Stimulated activated CD4-positive, alpha-beta T cell treated with anti-CD3 and anti-CD28 coated beads, Interleukin-12 subunit alpha, Interleukin-12 subunit beta, amount 100 ng/mL, for 48 hours (primary cell): ENCODE measurements at regions not wholly inside any gene's neighbourhood (a gene's known extent, or its start where the extent isn't known, plus 50 kb on each side); places are given as distances from the start of the nearest gene placed in this dataset.
"Not testable (repeated sequence)": the region's sequence is repeated elsewhere in the genome, so short reads cannot be mapped to it uniquely, and the experiment has no call there.

Source experiments
- DNase-seq, 3 donors: peaks; one replicate each; pipeline ENCODE4 v3.0.0-alpha.2; 2020; ENCODE audit warnings: low read depth in 2 of 3, low spot score in 1 of 3

DNA sequence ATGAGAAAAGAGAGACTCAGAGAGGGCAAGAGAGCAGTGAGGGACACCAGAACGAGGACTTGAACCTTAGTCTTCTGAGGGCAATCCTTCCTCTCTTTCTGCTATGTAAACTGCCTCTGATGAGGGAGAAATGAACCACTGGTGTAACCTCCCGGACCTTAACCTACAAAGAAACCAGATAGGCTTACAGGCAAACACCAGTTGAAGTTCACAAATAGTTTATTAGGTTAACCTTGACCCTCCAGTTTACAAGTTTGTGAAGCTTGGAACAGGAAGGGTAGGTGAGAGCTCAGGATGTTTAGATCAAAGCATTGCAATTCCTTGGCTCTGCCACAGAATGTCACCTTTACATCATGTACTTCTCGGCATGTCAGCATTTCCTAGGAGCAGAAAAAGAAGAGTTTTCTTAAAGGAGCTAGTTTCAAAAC is 486.4 kb upstream of the SPRED2 start:
- DNase-seq: no peak

DNA sequence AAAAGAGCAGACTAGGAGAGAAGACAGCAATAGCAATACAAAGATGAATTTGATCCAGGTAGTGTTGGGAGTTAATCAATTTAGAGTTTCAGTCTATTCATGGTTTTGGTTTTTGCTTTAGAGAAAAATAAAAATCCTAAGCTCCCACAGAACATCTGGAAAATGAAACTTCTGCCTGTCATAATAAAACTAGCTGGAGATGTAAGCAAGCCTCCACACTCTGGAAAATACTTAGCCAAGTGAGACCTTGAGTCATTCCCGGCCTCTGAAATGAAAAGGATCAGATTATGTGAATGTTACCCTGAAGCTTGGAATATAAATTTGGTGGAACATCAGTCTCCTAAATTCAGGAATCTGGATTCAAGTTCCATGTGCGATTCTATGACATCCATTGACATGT is 485.6 kb upstream of the SPRED2 start:
- no peak for DNase-seq

DNA sequence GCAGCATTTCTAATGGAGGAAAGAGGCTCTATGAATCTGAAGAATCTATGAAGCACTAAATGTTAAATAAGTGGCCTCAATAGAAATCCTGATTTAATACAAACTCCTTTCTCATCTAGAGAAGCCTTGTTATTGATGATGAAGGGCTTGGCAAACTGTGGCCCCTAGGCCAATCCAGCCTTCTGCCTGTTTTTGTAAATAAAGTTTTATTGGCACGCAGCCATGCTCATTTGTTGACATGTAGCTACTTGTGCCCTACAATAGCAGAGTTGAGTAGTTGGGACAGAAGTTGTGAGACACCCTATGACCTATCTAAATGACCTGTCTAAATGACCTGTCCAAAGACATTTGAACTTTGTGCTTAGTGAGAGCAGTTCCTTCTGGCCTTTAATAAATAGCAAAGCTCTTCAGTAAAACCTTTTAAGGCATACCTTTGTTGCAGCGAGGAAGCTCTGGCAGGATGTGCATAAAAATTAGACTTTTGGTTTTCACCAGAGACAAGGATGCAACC is 484.4 kb upstream of the SPRED2 start:
- DNase-seq: no peak

DNA sequence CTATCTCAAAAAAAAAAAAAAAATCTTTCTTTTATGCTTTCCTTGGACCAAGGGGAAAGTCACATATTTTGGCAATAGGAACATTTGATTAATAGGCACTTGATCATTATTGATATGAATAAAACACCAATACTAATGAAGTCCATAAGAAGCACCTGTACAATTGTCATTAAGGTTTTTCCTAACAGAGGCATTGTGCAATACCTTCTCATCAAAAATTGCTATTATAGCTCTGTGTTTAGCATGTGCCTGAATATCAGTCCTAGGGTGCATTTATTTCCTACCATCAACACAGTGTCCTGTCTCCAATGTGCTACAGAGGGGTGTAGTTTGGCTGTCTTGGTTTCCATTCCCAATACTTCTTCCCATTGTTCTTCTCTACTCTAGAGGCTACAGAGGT is 483.8 kb upstream of the SPRED2 start:
- no peak for DNase-seq

DNA sequence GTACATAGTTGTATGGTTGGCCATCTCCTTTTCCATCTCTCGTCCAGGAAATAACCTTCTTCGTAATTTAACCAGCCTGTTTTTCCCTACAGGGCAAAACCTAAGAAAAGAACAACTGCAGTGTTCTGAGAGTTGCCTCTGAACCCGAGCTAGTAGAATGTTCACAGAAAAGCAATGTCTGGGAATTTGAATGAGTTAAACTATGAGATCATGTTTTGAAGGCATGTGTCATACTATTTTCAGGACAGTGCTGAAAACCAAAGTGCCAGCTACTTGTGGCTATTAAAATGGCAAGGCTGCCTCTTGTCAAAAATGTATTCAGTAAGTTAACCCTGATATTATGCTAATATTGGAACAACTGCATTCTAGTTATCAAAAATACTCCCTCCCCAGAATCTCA is 482.9 kb upstream of the SPRED2 start:
- no peak for DNase-seq

DNA sequence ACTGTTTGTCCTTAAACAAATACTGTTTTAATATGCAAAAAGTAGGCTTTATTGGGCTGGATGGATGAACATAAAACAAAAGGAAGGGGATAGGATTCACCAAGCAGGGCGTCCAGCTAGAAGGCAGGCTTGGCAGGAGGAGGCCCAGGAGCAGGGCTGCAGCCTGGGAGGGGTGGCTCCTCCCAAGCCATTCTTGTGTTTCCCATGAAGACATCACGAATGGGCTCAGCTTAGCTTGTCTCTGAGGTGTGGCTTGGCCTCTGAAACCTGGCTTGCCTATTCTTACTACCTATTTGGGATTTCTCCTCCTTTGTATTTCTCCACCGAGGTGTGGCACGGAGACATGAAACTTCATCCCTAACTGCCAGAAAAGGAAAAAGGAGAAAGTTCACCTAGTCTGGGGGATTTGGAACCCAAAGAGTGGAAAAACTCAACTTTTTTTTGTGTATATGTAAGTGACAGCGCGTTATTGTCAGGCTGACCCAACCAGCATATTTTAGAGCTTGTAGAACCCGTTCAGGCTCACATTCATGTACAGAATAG is 481.9 kb upstream of the SPRED2 start:
- DNase-seq: no peak

DNA sequence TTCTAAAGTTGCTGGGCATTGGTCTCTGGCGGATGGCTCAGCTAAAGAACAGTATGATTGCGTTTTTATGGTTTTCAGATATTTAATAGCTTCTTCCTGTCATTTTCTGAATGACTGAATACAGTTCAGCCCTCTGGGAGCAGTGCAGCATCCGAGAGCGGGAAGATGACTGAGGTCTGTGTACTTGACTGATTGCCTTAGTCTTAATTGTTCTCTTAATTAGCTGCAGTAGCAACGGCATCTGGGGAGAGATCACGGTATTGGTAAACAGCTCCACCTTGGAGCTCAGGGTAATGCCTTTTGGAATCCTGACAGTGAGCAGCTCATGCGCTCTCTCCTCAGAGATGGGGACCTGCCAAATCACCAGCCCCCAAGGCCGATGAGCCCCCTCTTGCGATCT is 481.4 kb upstream of the SPRED2 start:
- no peak for DNase-seq

DNA sequence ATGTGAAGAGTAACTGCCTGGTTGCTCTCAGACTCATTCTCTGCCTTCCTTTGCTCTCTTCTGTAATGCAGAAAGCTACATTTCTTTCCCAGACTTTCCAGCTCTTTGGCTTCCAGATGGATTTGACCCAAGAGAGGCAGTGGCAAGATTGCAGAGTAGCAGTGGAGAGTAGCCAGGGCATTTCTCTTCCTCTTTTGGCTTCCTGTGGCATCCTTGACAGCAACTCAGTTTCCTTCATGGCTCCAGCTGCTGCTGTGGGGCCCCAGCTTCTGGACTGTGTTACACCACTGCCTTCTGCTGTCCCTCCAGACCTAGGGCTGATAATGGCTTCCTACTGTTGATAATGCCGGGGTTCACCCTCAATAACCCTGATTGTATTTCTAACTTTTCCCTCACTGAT is 469.4 kb upstream of the SPRED2 start:
- no peak for DNase-seq

DNA sequence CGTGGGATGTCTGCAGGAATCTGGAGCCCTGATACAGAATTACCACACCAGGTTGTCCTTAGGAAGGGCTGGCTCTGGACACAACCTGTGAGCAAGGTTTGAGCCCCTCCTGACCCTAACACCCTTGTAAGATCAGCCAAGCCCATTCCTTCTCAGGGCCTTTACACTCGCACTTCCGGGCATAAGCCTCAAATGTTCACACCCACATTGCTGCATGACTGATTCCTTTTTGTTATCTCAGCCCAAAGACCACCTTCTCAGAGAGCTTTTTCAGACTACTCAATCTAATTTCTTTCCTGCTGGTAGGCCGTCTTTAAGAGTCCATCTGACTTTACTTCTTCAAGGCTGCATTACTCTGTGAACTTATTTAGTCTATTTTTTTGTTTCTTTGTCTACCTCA is 464.0 kb upstream of the SPRED2 start:
- no peak for DNase-seq

DNA sequence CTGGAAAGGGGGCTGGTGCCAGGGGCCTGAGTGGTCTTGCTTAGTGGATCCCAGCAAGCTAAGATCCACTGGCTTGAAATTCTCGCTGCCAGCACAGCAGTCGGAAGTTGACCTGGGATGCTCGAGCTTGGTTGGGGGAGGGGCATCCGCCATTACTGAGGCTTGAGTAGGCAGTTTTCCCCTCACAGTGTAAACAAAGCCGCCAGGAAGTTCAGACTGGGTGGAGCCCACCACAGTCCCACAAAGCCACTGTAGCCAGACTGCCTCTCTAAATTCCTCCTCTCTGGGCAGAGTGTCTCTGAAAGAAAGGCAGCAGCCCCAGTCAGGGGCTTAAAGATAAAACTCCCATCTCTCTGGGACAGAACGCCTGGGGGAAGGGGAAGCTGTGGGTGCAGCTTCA is 457.7 kb upstream of the SPRED2 start:
- DNase-seq: not testable (repeated sequence)

DNA sequence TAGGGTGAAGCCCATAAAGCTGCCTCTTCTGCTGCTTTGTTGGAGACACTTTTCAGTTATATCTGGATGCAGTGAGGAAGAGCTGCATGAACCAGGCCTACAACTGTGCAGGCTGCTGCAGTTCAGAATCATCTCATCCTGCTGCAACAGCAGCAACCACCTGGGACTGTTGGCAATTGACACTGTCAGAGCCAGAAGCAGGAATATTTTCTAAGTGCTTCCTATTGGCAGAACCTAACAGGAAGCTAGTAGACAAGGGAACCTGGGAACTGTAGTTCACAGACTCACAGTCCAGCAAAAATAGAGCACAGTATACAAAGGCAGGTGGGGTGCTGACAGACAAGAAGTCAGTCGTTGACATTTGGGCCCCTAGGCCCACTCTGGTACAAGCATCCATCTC is 452.9 kb upstream of the SPRED2 start:
- DNase-seq: no peak

DNA sequence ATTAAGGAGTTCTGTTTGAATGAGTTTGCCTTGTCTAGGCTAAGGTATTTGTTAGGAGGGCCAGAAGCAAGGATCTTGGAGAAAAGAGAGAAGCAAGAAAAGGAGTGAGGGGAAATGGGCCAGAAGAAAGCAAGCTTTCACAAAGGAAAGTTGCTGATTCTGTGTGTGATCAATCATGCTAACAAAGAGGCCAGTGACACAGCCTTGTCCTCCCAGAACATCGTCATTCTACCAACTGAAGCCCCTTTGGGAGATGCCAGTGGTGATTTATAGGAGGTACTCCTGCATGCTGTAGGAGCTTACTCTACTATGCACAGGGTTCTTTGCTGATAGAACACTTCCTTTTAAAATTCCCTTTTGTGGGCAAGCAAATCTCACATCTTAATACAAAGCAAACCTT is 449.2 kb upstream of the SPRED2 start:
- DNase-seq: no peak

DNA sequence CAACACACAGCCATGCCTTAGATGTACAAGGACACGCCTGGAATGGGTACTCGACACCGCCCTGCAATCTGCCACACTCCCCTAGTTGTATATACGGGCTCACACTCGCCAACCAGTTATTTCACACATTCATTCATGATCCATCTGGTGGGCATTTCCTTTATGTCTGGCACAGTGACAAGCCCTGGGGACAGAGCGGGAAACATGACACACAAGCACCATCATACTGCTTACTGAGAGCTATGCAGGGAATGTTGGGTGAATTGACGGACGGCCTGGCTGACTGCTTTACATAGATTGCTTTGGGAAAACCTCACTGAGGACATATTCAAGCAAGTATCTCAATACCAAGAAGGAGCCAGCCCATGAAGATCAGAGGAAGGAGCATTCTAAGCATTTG is 448.0 kb upstream of the SPRED2 start:
- DNase-seq: no peak

DNA sequence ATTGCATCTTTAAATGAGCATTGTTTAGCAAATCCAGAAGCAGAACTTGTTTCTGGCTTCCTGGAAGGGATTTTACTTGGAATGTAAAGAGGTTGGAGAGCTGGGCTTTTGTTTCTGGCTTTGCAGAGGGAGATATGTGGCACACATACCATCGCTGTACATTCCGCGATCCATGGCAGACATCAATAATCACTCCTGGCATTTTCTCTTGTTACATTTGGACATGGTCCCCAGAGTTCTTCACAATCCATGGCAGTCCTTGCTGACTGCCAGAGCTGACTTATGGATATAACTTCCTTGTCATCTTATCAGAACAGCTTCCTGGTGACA is 445.6 kb upstream of the SPRED2 start:
- no peak for DNase-seq

DNA sequence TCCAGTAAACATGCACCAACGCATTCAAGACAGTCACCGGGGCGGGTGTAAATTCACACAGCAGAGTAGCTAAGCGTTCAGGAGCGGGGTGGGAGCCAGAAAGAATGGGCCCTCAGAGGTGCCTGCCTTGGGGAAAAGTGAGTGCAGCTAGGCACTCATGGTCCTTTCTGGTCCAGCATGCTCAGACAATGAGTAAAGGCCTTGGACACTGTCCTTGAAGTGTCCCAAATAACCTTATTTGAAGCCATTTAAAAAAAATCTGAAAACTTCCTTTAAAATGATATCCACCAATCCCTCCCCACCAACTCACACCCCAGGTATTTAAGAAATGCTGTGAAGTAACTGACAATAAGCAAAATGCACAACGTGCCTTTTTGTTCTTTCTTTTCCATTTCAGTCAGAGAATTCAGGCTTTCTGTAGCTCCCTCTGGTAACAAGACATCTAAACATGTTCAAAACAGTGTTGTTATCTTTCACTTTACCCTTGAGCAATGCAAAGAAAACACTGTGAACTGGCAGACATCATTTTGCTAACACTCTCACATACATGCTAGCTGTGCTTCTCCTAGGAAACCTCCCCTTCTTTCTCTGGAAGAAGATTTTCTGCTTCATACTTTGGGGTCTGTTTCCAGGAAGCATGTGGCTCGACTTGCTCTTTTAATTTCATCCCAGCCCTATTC is 445.1 kb upstream of the SPRED2 start:
- DNase-seq: no peak

DNA sequence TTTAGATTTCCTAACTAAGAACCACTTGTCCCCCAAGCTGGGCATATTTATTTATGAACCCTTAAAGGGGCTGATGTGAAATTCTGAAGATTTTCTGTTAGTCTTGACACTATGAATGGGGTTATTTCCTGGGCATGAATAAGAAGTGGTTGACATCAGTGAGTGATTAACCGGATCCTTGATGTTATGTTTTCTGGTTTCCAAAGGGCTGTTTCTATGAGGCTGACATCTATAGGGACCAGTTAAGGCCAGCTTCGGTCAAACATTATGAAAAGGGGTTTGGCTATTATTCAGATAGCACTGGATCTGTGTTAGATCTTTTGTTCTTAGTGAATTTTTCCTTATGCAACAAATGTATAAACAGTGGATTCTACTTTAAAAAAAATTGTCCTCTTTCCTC is 443.7 kb upstream of the SPRED2 start:
- DNase-seq: no peak

DNA sequence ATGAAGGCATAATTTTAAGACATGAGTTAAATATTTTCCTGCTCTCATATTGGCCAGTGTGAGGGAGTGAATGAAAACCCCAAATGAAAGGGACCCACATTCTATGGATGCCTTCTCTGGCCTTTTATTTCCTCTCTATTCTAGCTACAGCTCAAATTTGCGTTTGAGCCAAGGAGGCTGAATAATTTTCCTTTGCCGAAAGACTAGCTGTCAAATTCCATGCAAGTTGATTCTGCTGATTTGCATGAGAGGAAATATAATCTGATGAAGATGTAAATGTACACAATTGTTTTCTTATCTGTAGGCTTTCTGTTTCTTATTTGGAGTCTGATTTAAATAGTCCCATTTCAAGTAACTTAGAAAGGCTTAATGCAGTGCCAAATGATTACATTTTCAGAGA is 438.4 kb upstream of the SPRED2 start:
- DNase-seq: no peak

DNA sequence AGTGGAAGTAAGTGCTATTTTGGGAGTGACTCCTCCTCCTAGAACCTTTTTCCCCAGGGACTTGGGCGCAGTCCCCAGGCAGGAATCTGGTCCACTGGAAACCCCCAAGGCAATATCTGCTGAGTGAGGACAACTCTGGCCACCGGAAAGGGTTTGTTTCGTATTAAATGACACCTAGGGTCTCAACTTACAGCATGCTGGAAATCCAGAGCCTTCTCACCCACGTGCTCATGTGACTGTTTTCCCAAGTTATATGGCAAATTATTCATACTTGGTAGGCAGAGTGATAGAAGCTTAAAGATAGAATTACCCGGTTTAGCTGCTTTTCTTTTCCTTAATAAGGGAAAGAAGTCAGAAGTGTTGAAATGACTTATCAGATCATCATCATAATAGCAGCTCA is 436.9 kb upstream of the SPRED2 start:
- DNase-seq: no peak

DNA sequence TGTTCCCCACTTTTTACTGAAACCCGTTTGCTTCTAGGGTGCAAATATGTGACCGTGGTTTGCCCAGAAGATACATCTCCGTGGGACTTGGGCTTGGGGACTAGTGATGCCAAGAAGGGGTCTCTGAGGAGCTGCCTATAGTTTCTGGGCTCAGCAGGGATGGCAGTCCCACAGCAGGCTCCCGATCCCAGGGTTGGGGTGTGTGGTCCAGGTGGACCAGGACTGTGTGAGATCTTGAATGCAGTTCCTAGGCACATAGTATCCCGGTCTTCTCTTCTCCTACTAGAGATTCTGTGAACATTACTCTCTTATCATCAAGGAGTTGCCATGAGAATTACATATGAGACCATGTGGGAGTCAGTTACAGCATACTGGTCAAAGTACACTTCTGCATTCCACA is 435.8 kb upstream of the SPRED2 start:
- no peak for DNase-seq

DNA sequence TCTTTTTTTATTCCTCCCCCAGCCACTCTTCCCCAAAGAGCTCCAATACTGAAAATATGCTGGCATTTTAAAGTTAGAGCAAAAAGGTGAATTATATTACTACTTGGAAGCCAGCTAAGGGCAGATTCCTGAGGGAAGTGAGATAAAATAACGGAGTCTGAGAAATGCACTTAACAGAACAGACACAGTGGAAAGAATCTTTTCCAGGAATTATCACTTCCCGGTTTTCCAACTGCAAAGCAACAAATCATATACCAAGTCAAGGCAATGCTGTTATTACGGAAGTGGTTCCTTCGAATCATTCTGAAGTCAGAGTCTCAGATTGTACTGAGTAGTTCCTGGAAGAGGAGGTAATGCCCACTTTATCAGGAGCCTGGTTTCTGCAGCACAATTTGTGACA is 435.0 kb upstream of the SPRED2 start:
- DNase-seq: no peak

DNA sequence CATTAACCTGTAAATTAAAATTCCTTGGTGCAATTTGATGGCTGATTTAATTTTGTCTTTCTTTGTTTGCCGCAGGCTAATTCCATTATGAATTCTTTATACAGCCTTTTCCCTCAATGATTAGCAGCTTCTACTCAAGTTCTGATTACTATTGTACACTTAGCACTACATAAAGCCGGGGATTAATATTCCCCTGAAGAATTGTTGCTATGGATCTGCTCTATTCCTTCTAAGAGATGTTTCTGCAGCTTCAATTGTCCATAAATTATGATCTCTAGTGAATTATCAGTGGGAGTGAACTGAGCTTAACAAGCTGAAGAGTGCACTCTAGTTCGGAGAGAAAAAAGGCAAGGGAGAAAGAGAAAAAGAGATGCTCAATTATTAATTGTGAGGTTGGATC is 433.7 kb upstream of the SPRED2 start:
- no peak for DNase-seq

DNA sequence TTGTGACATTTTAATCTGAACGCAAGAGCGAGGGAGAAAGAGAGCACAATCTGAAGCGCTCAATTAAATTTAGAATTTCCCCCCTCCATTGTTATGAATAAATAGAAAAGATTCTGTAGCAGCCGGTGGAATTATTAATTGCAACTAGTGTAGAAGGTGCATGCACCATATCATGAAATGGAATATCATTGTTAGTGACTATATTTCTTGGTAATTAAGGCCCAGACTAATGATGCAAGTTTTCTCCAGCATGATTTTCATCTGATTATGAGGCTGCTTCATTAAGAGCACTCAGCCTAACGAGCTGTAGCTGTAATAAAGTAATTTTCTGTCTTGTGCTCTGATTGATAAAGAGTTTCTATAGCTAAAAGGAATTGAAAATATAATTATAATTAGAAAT is 432.2 kb upstream of the SPRED2 start:
- no peak for DNase-seq

DNA sequence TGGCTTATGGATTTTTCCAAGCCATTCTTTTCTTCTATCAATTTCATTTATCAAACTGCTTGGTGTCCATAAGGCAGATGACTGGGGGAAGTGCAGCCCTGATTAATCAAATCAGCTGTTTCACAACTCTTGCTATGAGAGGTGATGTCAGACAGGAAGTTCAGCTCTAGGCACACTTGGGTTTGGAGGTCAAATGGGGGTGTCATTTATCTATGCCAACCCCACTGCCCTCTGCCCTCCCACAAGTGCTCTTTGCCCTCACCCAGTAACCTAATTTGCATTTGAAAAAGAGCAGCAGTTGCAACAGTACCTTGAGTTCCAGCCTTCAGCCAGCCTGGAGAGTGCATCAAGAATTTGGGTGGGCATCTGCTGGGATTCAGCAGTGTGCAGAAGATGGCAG is 431.3 kb upstream of the SPRED2 start:
- no peak for DNase-seq
